ENCODE measurements at regions not wholly inside any gene's neighbourhood (a gene's known extent, or its start where the extent isn't known, plus 50 kb on each side); places are given as distances from the start of the nearest gene placed in this dataset.

DNA sequence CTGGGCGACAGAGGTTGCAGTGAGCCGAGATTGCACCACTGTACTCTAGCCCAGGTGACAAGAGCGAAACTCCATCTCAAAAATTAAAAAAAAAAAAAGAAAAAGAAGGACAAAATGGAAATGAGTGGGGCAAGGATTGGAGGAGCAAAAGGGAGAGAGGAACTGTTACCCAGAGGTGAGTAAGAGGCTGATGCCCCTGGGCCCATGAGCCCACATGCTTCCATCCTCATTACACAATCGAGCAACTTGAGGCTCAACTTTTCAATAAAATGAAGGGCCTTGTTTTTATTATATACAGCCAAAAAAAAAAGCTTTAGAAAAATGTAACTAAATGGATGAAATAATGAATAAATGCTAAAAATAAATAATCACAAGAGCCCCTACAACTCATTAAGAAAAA is 91.7 kb upstream of the YWHAQ start:
- TF ChIP-seq, protein P1, sequence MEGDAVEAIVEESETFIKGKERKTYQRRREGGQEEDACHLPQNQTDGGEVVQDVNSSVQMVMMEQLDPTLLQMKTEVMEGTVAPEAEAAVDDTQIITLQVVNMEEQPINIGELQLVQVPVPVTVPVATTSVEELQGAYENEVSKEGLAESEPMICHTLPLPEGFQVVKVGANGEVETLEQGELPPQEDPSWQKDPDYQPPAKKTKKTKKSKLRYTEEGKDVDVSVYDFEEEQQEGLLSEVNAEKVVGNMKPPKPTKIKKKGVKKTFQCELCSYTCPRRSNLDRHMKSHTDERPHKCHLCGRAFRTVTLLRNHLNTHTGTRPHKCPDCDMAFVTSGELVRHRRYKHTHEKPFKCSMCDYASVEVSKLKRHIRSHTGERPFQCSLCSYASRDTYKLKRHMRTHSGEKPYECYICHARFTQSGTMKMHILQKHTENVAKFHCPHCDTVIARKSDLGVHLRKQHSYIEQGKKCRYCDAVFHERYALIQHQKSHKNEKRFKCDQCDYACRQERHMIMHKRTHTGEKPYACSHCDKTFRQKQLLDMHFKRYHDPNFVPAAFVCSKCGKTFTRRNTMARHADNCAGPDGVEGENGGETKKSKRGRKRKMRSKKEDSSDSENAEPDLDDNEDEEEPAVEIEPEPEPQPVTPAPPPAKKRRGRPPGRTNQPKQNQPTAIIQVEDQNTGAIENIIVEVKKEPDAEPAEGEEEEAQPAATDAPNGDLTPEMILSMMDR (IDR thresholded peaks at IDR 0.05 in 8 of 11, conservative IDR thresholded peaks at IDR 0.05 in 3 of 11): no peak
- TF ChIP-seq POLR2A (IDR thresholded peaks at IDR 0.05): no peak
